ENCODE measurements at regions not wholly inside any gene's neighbourhood (a gene's known extent, or its start where the extent isn't known, plus 50 kb on each side); places are given as distances from the start of the nearest gene placed in this dataset.
A peak's percentile ranks its signal among the peaks of the same experiment; 100 is the strongest.

GRCh38 chr2:134136731-134137130 lies 117.1 kb upstream of the MGAT5 start:
- Histone ChIP-seq H3K56ac (ENCODE audit: extremely low read depth, insufficient read depth, low read length) (no peak overlapping the region), H3K4ac (ENCODE audit: low read depth, low read length) (peak overlapping the region; percentile 15; the same call in 1 of the 2 replicates), H3K23ac (ENCODE audit: low read depth, low read length) (no peak overlapping the region; the same call in 1 of the 2 replicates), H3K27ac (ENCODE audit: insufficient read depth, low read length) (no peak overlapping the region), H3K4me1 (ENCODE audit: control insufficient read depth, insufficient read depth, low read length) (peaks cover 13% of the 10 kb centered on the region), H3K36me3 (ENCODE audit: control insufficient read depth, insufficient read depth, low read length) (peaks cover 8% of the 10 kb centered on the region; the same call in 1 of the 2 replicates), H3K79me1 (ENCODE audit: low read depth in 1 of 2, low read length in 2 of 2) (peaks cover 50 to 80% of the 10 kb centered on the region in 2 experiments), H2AK9ac (replicated peaks; ENCODE audit: low read depth, low read length, poor library complexity) (no peak overlapping the region), H2AFZ (replicated peaks; ENCODE audit: low read length, poor library complexity) (no peak overlapping the region), H4K91ac (ENCODE audit: insufficient read depth, low read depth, low read length) (no peak overlapping the region), H2BK15ac (ENCODE audit: low read depth, low read length) (no peak overlapping the region), H4K5ac (ENCODE audit: low read depth, low read length) (no peak overlapping the region), H2BK20ac (ENCODE audit: low read depth, low read length) (no peak overlapping the region), H4K20me1 (ENCODE audit: insufficient read depth, low read length) (peaks cover 66% of the 10 kb centered on the region), H3K14ac (replicated peaks; ENCODE audit: low read depth, low read length) (peak overlapping the region; percentile 20; the same call in 1 of the 2 replicates), H3K9me3 (ENCODE audit: control insufficient read depth, insufficient read depth, low read length) (no peaks in the 10 kb centered on the region), H3K18ac (ENCODE audit: low read depth, low read length) (no peak overlapping the region), H3K9me1 (ENCODE audit: insufficient read depth, low read length) (peaks cover 12% of the 10 kb centered on the region), H3K27me3 (ENCODE audit: control insufficient read depth, insufficient read depth, low read length) (no peaks in the 10 kb centered on the region), H2BK5ac (ENCODE audit: low read depth, low read length, poor library complexity, severe bottlenecking) (no peak overlapping the region), H2AK5ac (ENCODE audit: low read depth, low read length) (no peak overlapping the region), H2BK120ac (ENCODE audit: low read depth, low read length) (no peak overlapping the region), H3K4me3 (ENCODE audit: insufficient read depth, low read depth, low read length) (no peak overlapping the region), H3K4me2 (ENCODE audit: low read depth, low read length) (peak overlapping the region; percentile 25; the same call in 1 of the 2 replicates), H4K8ac (ENCODE audit: low read depth in 2 of 2, low read length in 2 of 2) (no peak overlapping the region), H3K9ac (ENCODE audit: low read depth, low read length) (no peak overlapping the region)
- TF ChIP-seq USF2 (IDR thresholded peaks at IDR 0.05; ENCODE audit: low read depth, low read length) = no peak
- no peak for TF ChIP-seq CHD1 (IDR thresholded peaks at IDR 0.05; ENCODE audit: low read depth, low read length)
- no peak for TF ChIP-seq CTCF (conservative IDR thresholded peaks at IDR 0.05; ENCODE audit: low read depth, low read length)
- no peak for TF ChIP-seq RFX5 (IDR thresholded peaks at IDR 0.05; ENCODE audit: low read depth, low read length)
- TF ChIP-seq POLR2A (IDR thresholded peaks at IDR 0.05; ENCODE audit: low read depth, low read length) = no peak
- no peak for TF ChIP-seq RCOR1 (IDR thresholded peaks at IDR 0.05; ENCODE audit: insufficient replicate concordance, low read length)
- no peak for TF ChIP-seq BHLHE40 (IDR thresholded peaks at IDR 0.05; ENCODE audit: low read depth, low read length)
- no peak for TF ChIP-seq ELK1 (IDR thresholded peaks at IDR 0.05; ENCODE audit: borderline replicate concordance, low read depth, low read length)
- no peak for TF ChIP-seq RAD21 (IDR thresholded peaks at IDR 0.05; ENCODE audit: low read length)
- intact Hi-C loops (cut with micrococcal nuclease) = no loop called here
- in situ Hi-C loops (cut with MboI; ENCODE audit: low sequenced_read_pairs) = no loop called here
- DNase-seq = no peak
- POLR2A ChIA-PET (ENCODE audit: unreplicated experiment) = no interaction called here
- dilution Hi-C loops (cut with HindIII; ENCODE audit: low sequenced_read_pairs, unreplicated experiment) = no loop called here
- WGBS, 2 experiments (ENCODE audit: extremely low coverage in 2 of 2, insufficient read length in 1 of 2) = no CpG with 5 or more reads among the region's 2 CpGs
- CTCF ChIA-PET = interaction anchor here (0.9 kb wide), 1 partner anchor 114 kb away, joined by 3 read pairs; no protein-coding TSS in a partner anchor
- BruUV-seq (replicated peaks) = no TSS peak
- no peak for ATAC-seq (ENCODE audit: low read depth)
